ENCODE measurements at regions not wholly inside any gene's neighbourhood (a gene's known extent, or its start where the extent isn't known, plus 50 kb on each side); places are given as distances from the start of the nearest gene placed in this dataset.
"Not testable (repeated sequence)": the region's sequence is repeated elsewhere in the genome, so short reads cannot be mapped to it uniquely, and the experiment has no call there.

- DNase-seq (ENCODE audit: extremely low read depth, low read depth, low spot score), result no peak
Measured at GRCh38 chr1:244316986-244317655, 134.6 kb downstream of the ADSS2 start.

- no peak for DNase-seq (ENCODE audit: extremely low read depth, low read depth, low spot score)
Measured at GRCh38 chr1:244318078-244318477, 133.6 kb downstream of the ADSS2 start.

DNA sequence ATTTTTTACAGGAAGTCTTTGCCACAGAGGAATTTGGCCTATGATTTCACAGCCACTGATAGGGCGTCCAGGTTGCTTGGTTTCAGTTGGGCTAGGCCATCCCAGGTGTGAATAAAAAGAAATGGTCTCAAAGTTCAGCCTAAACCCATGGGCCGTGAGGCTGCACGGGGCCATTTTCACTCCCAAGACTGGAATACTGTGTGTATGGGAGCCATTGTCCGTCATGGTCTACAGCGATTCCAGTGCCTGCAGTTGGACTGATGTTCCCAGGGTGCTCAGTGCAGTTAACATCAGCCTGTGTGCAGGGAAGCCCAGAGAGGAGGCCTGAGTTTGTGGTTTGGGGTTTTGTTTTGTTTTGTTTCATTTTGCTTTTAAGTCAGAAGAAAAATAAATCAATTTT lies 133.2 kb downstream of the ADSS2 start:
- DNase-seq (ENCODE audit: extremely low read depth, low read depth, low spot score), result no peak

DNA sequence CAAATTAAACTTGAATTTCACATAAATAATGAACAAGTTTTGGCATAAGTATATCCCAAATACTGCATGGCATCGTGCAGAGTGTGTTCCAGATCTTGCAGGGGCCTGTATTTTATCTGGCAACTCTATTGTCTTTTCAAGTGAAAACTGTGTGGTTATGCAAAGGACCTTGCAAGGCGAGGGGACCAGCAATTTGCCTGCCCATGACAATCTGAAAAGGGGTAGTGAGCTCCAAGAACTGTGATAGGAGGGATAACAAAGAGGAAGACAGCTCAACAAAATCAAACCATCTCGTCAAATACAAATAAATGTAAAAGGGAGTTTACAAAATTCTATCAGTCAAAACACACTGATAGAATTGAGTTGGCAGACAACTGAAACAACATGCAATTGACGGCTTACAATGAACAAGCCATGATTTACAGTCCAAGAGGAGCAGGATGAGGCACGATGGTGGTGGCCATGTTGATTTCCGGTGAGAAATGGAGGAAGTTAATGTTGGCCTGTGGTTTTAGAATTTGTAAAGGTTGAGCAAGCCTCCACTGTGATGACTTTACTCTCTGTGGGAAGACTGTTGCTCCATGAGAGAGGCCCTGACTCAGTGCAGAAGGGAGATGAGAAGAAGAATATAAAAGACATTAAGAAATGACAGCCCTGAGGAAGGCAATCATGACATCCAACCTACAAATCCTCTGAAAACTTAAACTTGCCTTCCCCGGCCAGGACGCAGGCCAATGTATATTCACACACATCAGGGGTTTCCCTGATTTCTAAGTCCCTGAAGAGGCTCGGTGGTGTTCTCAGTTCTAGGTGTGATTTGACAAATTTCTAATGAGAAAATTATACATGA lies 132.2 kb downstream of the ADSS2 start:
- DNase-seq (ENCODE audit: extremely low read depth, low read depth, low spot score), result no peak

- DNase-seq (ENCODE audit: extremely low read depth, low read depth, low spot score), result no peak
Measured at GRCh38 chr1:244322181-244322580, 129.5 kb downstream of the ADSS2 start.

DNA sequence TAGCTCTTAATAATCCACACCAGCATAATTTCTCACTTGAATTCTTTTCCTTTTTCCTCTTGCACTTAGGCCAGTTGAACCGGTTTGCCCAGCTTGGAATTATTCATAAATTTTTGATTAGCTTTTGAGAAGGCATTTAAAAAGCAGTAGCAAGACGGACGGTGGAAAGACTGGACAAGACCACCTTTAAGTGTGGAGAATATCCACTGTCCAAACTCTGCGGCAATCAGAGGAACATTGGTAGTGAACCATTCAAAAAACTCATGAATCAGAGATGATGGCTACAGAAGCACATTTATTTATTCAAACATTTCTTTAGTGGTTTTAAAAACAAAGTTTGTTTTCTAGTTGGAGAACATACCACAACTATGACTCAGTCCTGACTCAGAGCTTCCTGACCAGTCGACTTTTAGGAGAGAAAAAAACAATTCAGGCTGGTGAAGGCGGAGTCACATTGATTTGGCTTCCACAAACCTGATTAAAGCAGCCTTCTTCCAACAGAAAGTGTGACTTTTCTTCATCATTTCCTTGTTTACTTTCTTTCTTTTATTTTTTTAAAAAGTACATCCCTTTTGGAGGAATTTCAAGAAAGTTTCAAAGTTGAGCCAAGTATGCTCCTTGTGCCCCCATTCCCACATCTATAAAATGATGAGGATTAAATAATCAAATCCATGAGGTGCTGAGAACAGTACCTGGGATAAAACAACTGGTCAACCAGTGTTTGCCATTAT lies 128.8 kb downstream of the ADSS2 start:
- DNase-seq (ENCODE audit: extremely low read depth, low read depth, low spot score), result peak; percentile 100

GRCh38 chr1:244324176-244324883 lies 127.4 kb downstream of the ADSS2 start:
- no peak for DNase-seq (ENCODE audit: extremely low read depth, low read depth, low spot score)

DNA sequence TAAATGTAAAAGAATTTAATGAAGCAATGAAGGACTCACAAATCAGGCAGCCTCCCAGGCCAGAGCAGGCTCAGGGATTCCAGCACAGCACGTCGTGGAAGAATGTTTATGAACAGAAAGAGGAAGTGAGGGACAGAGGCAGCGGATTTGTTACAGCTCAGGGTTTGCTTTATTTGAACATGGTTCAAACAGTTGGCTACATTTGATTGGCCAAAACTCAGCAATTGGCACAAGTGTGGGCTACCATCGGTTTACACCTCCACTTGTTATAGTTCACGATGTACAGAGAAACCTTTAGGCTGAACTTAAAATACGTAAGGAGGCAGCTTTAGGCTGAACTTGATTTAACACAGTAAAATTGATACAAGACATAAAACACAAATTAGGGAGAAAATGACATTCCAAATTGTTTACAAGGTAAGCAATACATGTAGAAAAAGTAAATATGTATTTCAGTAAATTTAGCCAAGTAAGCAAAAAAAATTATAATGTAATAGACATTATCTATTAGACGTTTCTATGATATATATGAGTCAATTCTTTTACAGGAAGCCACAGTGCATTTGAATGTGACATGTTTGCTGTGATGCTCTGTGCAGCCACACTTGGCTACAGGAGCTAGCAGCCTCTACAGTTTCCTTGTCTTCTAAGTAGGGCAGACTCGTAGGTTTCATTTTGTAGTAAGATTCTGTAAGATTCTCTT lies 126.5 kb downstream of the ADSS2 start:
- DNase-seq (ENCODE audit: extremely low read depth, low read depth, low spot score), result no peak

DNA sequence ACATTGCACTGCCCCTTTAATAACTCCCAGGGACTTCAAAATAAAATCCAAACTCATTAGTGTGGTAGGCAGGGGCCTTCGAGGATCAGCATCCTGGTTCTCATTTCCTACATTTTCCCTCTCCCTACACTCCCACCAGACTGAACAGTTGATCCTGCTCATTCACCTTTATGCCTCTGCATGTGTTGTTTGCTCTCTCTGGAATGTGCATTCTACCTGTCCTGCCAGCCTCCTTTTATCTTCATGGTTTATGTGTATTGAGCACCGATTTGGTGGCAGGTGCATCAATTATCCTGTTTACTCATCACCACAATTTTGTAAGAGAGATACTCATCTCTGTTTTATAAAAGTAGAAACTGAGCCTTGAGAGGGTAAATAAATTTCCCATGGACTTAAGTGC lies 125.0 kb downstream of the ADSS2 start:
- no peak for DNase-seq (ENCODE audit: extremely low read depth, low read depth, low spot score)

DNA sequence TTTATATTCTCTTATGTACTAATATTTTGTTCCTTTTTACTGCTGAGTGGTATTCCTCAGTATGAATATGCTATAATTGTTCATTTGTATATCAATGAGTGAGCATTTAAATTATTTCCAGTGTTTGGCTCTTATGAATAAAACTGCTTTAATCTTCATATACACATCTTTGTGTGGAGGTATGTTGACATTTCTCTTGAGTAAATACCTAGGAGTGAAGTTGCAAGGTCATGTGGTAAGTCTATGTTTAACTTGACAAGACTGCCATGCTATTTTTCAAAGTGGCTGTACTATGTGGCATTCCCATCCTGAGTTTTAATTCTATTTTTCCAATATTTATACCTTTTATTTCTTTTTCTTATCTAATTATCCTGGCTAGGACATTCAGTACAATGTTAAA lies 124.2 kb downstream of the ADSS2 start:
- no peak for DNase-seq (ENCODE audit: extremely low read depth, low read depth, low spot score)

DNA sequence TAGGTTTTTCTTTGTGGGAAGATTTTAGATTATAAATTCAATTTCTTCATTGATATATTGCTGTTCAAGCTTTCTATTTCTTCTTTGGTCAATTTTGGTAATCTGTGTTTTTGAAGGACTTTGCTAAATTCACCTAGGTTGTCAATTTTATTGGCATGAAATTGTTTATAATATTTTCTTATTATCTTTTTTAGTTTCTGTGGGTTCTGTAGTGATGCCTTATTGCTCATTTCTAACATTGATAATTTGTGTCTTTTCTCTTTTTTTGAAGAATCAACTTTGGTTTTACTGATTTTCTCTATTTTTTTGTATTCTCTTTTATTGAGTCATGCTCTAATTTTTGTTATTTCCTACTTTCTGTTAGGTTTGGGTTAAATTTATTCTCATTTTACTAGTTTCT lies 123.2 kb downstream of the ADSS2 start:
- no peak for DNase-seq (ENCODE audit: extremely low read depth, low read depth, low spot score)

DNA sequence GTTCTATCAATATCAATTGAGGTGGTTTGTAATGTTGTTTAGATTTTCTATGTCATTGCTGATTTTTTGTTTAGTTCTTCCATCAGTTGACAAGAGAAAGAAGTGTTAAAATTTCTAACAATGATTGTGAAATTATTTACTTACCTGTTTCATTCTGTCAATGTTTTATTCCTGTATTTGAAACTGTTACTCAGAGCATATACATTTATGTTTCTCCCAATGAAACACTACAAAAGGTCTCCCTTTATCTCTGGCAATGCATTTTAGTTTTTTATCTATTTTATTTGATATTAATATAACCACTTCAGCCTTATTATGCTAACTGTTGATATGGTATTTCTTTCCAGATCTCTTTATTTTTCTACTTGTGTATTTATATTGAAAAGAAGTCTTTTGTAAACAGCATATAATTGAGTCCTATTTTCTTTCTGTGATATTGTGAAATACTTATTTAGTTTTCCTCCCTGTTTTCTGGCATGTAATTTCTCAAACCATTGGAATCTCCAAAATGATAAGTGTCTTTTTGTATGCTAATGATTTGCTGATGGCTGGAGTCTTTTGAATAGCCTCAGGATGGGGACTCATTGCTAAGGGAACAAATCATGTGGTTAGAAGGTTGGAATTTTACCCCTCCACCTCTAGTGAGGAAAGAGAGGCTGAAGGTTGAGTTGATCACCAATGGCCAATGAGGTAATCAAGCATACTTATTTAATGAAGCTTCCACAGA lies 122.0 kb downstream of the ADSS2 start:
- no peak for DNase-seq (ENCODE audit: extremely low read depth, low read depth, low spot score)

DNA sequence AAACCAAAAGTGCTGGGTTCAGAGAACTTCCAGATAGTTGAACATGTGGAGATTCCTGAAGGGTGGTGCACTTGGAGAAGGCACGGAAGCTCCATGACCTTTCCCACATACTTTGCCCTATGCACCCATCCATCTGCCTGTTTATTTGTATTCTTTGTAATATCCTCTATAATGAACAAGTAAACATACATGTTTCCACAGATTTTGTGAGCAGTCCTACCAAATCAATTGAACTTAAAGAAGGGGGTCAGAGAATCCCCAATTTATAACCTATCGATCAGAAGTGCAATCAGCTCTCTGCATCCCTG lies 121.4 kb downstream of the ADSS2 start:
- no peak for DNase-seq (ENCODE audit: extremely low read depth, low read depth, low spot score)

- DNase-seq (ENCODE audit: extremely low read depth, low read depth, low spot score), result not testable (repeated sequence)
Measured at GRCh38 chr1:244332761-244333160, 118.9 kb downstream of the ADSS2 start.

DNA sequence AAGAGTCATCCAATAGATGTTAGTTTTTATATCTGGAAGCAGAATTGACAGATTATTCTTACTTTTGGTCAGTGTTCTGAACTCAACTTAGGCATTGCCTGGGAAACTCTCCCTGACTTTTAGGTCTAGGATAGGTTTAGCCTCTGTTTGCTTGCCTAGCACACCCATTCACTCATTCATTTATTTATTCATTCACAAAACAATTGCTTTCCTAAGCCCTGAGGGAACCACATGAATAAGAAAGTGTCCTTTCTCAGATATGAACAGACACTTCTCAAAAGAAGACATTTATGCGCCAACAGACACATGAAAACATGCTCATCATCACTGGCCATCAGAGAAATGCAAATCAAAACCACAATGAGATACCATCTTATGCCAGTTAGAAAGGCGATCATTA lies 117.4 kb downstream of the ADSS2 start:
- not testable (repeated sequence) for DNase-seq (ENCODE audit: extremely low read depth, low read depth, low spot score)

DNA sequence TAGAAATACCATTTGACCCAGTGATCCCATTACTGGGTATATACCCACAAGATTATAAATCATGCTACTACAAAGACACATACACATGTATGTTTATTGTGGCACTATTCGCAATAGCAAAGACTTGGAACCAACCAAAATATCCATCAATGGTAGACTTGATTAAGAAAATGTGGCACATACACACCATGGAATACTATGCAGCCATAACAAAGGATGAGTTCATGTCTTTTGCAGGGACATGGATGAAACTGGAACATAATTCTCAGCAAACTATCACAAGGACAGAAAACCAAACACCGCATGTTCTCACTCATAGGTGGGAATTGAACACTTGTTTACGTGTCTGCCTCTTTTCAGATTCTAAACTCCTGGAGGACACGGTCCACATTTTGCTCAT lies 116.9 kb downstream of the ADSS2 start:
- DNase-seq (ENCODE audit: extremely low read depth, low read depth, low spot score), result not testable (repeated sequence)

DNA sequence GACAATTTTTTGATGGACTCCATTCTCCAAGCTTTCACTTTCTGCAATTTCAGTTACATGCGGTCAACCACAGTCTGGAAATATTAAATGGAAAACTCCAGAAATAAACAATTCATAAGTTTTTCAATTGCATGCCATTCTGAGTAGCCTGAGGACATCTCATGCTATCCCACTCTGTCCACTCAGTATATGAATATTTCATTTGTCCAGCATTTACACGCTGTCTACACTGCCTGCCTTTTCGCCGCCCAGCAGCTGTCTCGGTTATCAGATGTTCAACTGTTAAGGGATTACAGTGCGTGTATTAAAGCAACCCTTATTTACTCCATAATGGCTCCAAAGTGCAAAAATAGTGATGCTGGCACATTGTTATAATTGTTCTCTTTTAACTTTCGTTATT lies 116.3 kb downstream of the ADSS2 start:
- DNase-seq (ENCODE audit: extremely low read depth, low read depth, low spot score), result no peak

GRCh38 chr1:244336232-244336899 lies 115.3 kb downstream of the ADSS2 start:
- DNase-seq (ENCODE audit: extremely low read depth, low read depth, low spot score), result no peak

- DNase-seq (ENCODE audit: extremely low read depth, low read depth, low spot score), result no peak
Measured at GRCh38 chr1:244337839-244338238, 113.9 kb downstream of the ADSS2 start.
